B cell (primary cell): ENCODE measurements at regions not wholly inside any gene's neighbourhood (a gene's known extent, or its start where the extent isn't known, plus 50 kb on each side); places are given as distances from the start of the nearest gene placed in this dataset.
A peak's percentile ranks its signal among the peaks of the same experiment; 100 is the strongest.

Experiments
- ATAC-seq: fragments of 200-7000 bp; cut with Tn5 transposase; one replicate; pipeline ENCODE4 v1.10.0; 2021; ENCODE audit warnings: low read depth, mild to moderate bottlenecking, moderate number of reproducible peaks, moderate library complexity
- CTCF ChIA-PET: fragments of 350-600 bp; sonication (Branson Sonifier 250); formaldehyde crosslinking; loops from one replicate; lab custom pipeline; 2021; ENCODE audit warnings: antibody characterized with exemption, inconsistent platforms; lab: Charles Lee
- POLR2A ChIA-PET: fragments of 350-600 bp; sonication (Branson Sonifier 250); formaldehyde crosslinking; loops from one replicate; lab custom pipeline; 2021; ENCODE audit warnings: antibody characterized with exemption; lab: Charles Lee
- DNase-seq: peaks from one replicate; pipeline ENCODE4 v3.0.0; 2013
- H2AFZ ChIP-seq: 2 replicates; pipeline ENCODE4 v1.6.1; 2012; ENCODE audit warnings: mild to moderate bottlenecking, low read depth, low read length; ENCODE audit not compliant: insufficient read depth, poor library complexity, severe bottlenecking
- H3K27ac ChIP-seq, 2 donors: 1 replicate in 1 of 2; 2 replicates in 1 of 2; pipeline ENCODE4 v1.5.1; 2012 to 2013; ENCODE audit warnings: low read length in 2 of 2, mild to moderate bottlenecking in 2 of 2, moderate library complexity in 1 of 2
- H3K27me3 ChIP-seq, 4 experiments: fragments of 200-600 bp in 1 of 4; sonication (generic) in 1 of 4; replicated peaks in 1 of 4; 1 replicate in 2 of 4; 2 replicates in 2 of 4; pipeline versions ENCODE4 v1.6.1 to v1.7.0; 2013 to 2016; ENCODE audit warnings: low read length in 3 of 4, mild to moderate bottlenecking in 2 of 4, mixed read lengths in 1 of 4, moderate library complexity in 1 of 4; ENCODE audit not compliant: insufficient read depth in 4 of 4, control insufficient read depth in 3 of 4; ENCODE audit errors: control extremely low read depth in 1 of 4
- H3K36me3 ChIP-seq, 2 experiments: replicated peaks in 1 of 2; 1 replicate in 1 of 2; 2 replicates in 1 of 2; pipeline versions ENCODE4 v1.6.1 to v1.7.1; 2013; ENCODE audit warnings: low read length in 1 of 2; ENCODE audit not compliant: insufficient read depth in 2 of 2, control insufficient read depth in 1 of 2; ENCODE audit errors: control extremely low read depth in 1 of 2, extremely low read depth in 1 of 2
- H3K4me1 ChIP-seq, 2 donors: fragments of 200-600 bp in 1 of 2; sonication (generic) in 1 of 2; 1 replicate in 1 of 2; 2 replicates in 1 of 2; pipeline versions ENCODE4 v1.5.1 to v1.6.1; 2013 to 2017; ENCODE audit warnings: low read length in 2 of 2; ENCODE audit not compliant: control insufficient read depth in 2 of 2, insufficient read depth in 2 of 2
- H3K4me2 ChIP-seq: replicated peaks from 2 replicates; pipeline ENCODE3; 2012; ENCODE audit warnings: mild to moderate bottlenecking, low read depth, low read length; ENCODE audit not compliant: poor library complexity, severe bottlenecking
- H3K4me3 ChIP-seq, 5 experiments: fragments of 200-600 bp in 1 of 5; sonication (generic) in 1 of 5; 1 replicate in 3 of 5; 2 replicates in 2 of 5; pipeline versions ENCODE4 v1.5.1 to v1.7.0; 2011 to 2016; ENCODE audit warnings: low read length in 4 of 5, mild to moderate bottlenecking in 4 of 5, low read depth in 2 of 5, control low read depth in 1 of 5, moderate library complexity in 1 of 5; ENCODE audit not compliant: insufficient read depth in 1 of 5; ENCODE audit errors: control extremely low read depth in 1 of 5, extremely low read depth in 1 of 5
- H3K79me2 ChIP-seq: fragments of 200-600 bp; sonication (generic); one replicate; pipeline ENCODE4 v1.6.0; 2016; ENCODE audit warnings: low read length; ENCODE audit not compliant: control insufficient read depth, insufficient read depth
- H3K9ac ChIP-seq: fragments of 200-600 bp; sonication (generic); 2 replicates; pipeline ENCODE4 v1.6.1; 2017; ENCODE audit warnings: mild to moderate bottlenecking, low read length, moderate library complexity
- H3K9me3 ChIP-seq, 3 donors: one replicate each; pipeline versions ENCODE4 v1.6.1 to v1.7.1; 2013; ENCODE audit warnings: low read length in 2 of 3; ENCODE audit not compliant: control insufficient read depth in 2 of 3, insufficient read depth in 1 of 3; ENCODE audit errors: control extremely low read depth in 1 of 3
- H4K20me1 ChIP-seq: 2 replicates; pipeline ENCODE4 v1.6.0; 2012; ENCODE audit warnings: mild to moderate bottlenecking, low read length; ENCODE audit not compliant: insufficient read depth, control insufficient read depth, poor library complexity, severe bottlenecking
- H3K27ac Mint-ChIP-seq: one replicate; pipeline ENCODE4 v1.8.0; 2021; ENCODE audit warnings: mixed read lengths
- H3K27me3 Mint-ChIP-seq: one replicate; pipeline ENCODE4 v1.8.0; 2021; ENCODE audit warnings: mixed read lengths
- H3K4me1 Mint-ChIP-seq: one replicate; pipeline ENCODE4 v1.8.0; 2021; ENCODE audit warnings: mixed read lengths
- H3K4me3 Mint-ChIP-seq: one replicate; pipeline ENCODE4 v1.8.0; 2021; ENCODE audit warnings: mixed read lengths
- H3K9me3 Mint-ChIP-seq: one replicate; pipeline ENCODE4 v1.8.0; 2022; ENCODE audit warnings: mixed read lengths; ENCODE audit not compliant: insufficient read depth
- EZH2 ChIP-seq: IDR thresholded peaks from 2 replicates; pipeline ENCODE4 v1.6.1; 2012; ENCODE audit warnings: borderline replicate concordance, low read depth, mild to moderate bottlenecking, moderate library complexity, low read length; ENCODE audit not compliant: insufficient read depth, poor library complexity, severe bottlenecking
- WGBS: methylation state at CpG from one replicate; pipeline ENCODE4 v1.1.5; 2013; ENCODE audit warnings: missing lambda C conversion rate; ENCODE audit not compliant: insufficient coverage; 5-methylcytosine and 5-hydroxymethylcytosine counted together
- intact Hi-C: fragments of 100-400 bp; cut with micrococcal nuclease; formaldehyde crosslinking; loops from one replicate; pipeline ENCODE4 v1.10.0; 2022
- TF ChIP-seq, protein P1 (sequence below): fragments of 200-600 bp; IDR thresholded peaks from one replicate; pipeline ENCODE4 v1.8.0; 2022; ENCODE audit warnings: antibody characterized with exemption, mild to moderate bottlenecking

- H2AFZ ChIP-seq, result no peak overlapping the region
- no peak overlapping the region for H3K4me3 ChIP-seq
- H3K4me3 Mint-ChIP-seq, result no peak overlapping the region
- POLR2A ChIA-PET, result no interaction called here
- H3K9me3 Mint-ChIP-seq, result no peaks in the 10 kb centered on the region
- H3K79me2 ChIP-seq, result no peaks in the 10 kb centered on the region
- no peaks in the 10 kb centered on the region for H4K20me1 ChIP-seq
- H3K27me3 Mint-ChIP-seq, result peaks cover 27% of the 10 kb centered on the region
- H3K27ac ChIP-seq, result no peak overlapping the region
- CTCF ChIA-PET, result no interaction called here
- ATAC-seq, result no peak
- no peak overlapping the region for H3K4me2 ChIP-seq
- H3K36me3 ChIP-seq, result no peaks in the 10 kb centered on the region
- intact Hi-C loops, result no loop called here
- TF ChIP-seq, protein P1, sequence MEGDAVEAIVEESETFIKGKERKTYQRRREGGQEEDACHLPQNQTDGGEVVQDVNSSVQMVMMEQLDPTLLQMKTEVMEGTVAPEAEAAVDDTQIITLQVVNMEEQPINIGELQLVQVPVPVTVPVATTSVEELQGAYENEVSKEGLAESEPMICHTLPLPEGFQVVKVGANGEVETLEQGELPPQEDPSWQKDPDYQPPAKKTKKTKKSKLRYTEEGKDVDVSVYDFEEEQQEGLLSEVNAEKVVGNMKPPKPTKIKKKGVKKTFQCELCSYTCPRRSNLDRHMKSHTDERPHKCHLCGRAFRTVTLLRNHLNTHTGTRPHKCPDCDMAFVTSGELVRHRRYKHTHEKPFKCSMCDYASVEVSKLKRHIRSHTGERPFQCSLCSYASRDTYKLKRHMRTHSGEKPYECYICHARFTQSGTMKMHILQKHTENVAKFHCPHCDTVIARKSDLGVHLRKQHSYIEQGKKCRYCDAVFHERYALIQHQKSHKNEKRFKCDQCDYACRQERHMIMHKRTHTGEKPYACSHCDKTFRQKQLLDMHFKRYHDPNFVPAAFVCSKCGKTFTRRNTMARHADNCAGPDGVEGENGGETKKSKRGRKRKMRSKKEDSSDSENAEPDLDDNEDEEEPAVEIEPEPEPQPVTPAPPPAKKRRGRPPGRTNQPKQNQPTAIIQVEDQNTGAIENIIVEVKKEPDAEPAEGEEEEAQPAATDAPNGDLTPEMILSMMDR, result no peak
- TF ChIP-seq EZH2, result no peak
- no peak overlapping the region for H3K27ac Mint-ChIP-seq
- no peak for DNase-seq
- no peaks in the 10 kb centered on the region for H3K9me3 ChIP-seq
- no peak overlapping the region for H3K9ac ChIP-seq
- no peaks in the 10 kb centered on the region for H3K4me1 Mint-ChIP-seq
- H3K27me3 ChIP-seq, result peaks cover 0 to 3% (median 2%) of the 10 kb centered on the region in 4 experiments
- H3K4me1 ChIP-seq, result no peaks in the 10 kb centered on the region
These were observed 267.0 kb upstream of the UMPS start for GRCh38 chr3:124463234-124463633.

DNA sequence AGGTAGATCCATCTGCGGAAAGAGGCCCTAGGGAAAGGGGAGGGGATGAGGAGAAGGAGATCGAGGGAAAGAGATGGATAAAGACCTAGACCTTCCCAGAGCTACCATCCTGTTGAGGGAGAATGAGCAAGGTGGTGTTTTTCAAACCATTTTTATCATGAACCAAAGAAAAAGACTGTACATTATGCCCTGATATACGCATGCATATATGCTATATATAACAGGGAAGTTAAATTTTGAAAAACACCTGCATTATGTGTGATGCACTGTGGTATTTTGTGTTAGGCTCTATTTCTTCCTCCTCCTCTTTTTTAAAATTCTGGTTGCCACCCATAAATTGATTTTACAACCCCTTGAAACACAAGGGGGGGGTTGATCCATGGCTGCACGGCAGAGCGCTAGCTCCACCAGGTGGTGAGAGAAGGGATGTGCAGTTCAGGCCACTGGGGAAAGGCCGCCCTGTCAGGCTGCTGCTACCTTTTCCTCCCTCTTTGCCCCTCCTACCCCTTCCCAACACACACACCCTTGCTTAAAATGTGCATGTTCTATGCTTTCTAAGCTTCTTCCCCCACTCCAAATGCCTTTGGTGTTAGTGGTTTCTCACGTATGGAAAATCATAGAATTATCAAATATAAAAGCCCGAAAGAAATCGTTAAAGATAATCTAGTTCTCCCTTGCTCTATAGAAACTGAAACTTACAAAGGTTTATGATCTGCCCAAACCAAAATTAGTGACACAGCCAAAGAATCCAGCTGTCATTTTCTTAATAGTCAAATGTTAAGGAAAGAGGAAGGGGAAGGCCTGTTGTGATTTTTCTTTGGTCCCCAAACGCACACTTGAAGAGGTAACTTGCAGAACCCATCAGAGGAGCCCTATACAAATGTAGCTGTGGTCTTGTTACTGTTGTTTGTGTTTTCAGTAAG, 262.0 kb upstream of the UMPS start:
- Histone ChIP-seq H3K36me3 (no peaks in the 10 kb centered on the region), H2AFZ (no peak overlapping the region), H3K9me3 (no peaks in the 10 kb centered on the region), H3K9ac (no peak overlapping the region), H3K27ac (no peak overlapping the region), H3K4me3 (no peak overlapping the region), H3K4me2 (no peak overlapping the region), H3K4me1 (no peaks in the 10 kb centered on the region), H4K20me1 (no peaks in the 10 kb centered on the region), H3K79me2 (no peaks in the 10 kb centered on the region), H3K27me3 (no peaks in the 10 kb centered on the region)
- TF ChIP-seq, protein P1, result peak; percentile 62
- no peak for TF ChIP-seq EZH2
- Mint-ChIP-seq H3K4me1 (no peaks in the 10 kb centered on the region), H3K4me3 (no peak overlapping the region), H3K27me3 (peaks cover 20% of the 10 kb centered on the region), H3K9me3 (no peaks in the 10 kb centered on the region), H3K27ac (no peak overlapping the region)
- POLR2A ChIA-PET, result no interaction called here
- ATAC-seq (no peak), DNase-seq (peak; percentile 7)
- 86% methylated on average over 1 of the region's 10 CpGs for WGBS
- CTCF ChIA-PET, result interaction anchor here (1.3 kb wide), 1 partner anchor 816 kb away, joined by 3 read pairs; no protein-coding TSS in a partner anchor
- intact Hi-C loops, result no loop called here
